ENCODE measurements at regions not wholly inside any gene's neighbourhood (a gene's known extent, or its start where the extent isn't known, plus 50 kb on each side); places are given as distances from the start of the nearest gene placed in this dataset.

DNA sequence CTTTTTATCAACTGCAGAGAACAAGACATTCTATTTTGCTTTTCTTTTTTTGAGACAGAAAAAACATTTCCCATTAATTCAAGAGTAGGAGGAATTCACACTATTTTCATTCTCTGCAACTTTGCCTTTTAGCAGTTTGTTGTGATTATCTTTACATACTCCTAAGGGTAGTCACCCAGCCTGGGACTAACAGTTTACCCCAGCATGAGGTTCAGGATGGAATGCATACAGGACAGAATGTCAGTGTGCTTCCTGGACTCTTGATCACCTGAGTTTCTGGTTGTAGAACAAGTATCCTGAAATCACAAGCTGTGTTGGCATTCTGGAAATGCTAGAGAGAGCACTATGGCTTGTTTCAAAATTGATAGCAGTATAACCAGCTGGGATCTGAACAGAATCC is 368.1 kb downstream of the KIF4B start:
- Histone ChIP-seq H3K79me2 (ENCODE audit: control insufficient read depth, insufficient read depth, low read length) (no peaks in the 10 kb centered on the region), H2AFZ (ENCODE audit: low read depth, low read length) (no peak overlapping the region), H4K20me1 (replicated peaks; ENCODE audit: control insufficient read depth, extremely low read depth, insufficient read depth, low read length) (no peaks in the 10 kb centered on the region), H3K27me3 (ENCODE audit: control insufficient read depth in 2 of 2, insufficient read depth in 2 of 2, low read length in 2 of 2) (no peaks in the 10 kb centered on the region), H3K9me1 (replicated peaks; ENCODE audit: control insufficient read depth, extremely low read depth, insufficient read depth, low read length) (no peaks in the 10 kb centered on the region), H3K4me1 (ENCODE audit: control insufficient read depth, extremely low read depth, insufficient read depth, low read length) (no peaks in the 10 kb centered on the region), H3K27ac (ENCODE audit: insufficient read depth, low read depth, low read length) (no peak overlapping the region), H3K9me3 (replicated peaks; ENCODE audit: control insufficient read depth, insufficient read depth, low read length) (no peaks in the 10 kb centered on the region), H3K4me3 (replicated peaks in 1 of 3; ENCODE audit: insufficient read depth in 1 of 3, low read depth in 1 of 3, low read length in 3 of 3) (no peak overlapping the region), H3K4me2 (ENCODE audit: insufficient read depth, low read length) (no peak overlapping the region), H3K9ac (replicated peaks; ENCODE audit: extremely low read depth, insufficient read depth, low read length) (no peak overlapping the region), H3K36me3 (ENCODE audit: control insufficient read depth in 2 of 2, extremely low read depth in 1 of 2, insufficient read depth in 2 of 2, low read length in 2 of 2) (no peaks in the 10 kb centered on the region)
- DNase-seq (ENCODE audit: low read depth, low spot score) (no peak), FAIRE-seq (no peak)
- POLR2A ChIA-PET = no interaction called here
- TF ChIP-seq GATA2 (IDR thresholded peaks at IDR 0.05; ENCODE audit: insufficient read depth, insufficient read length, low read depth, low read length) (no peak), POLR2AphosphoS5 (IDR thresholded peaks at IDR 0.05; ENCODE audit: insufficient read depth, low read depth, low read length) (no peak), POLR2A (IDR thresholded peaks at IDR 0.05; ENCODE audit: low read depth, low read length) (no peak), FOS (IDR thresholded peaks at IDR 0.05; ENCODE audit: borderline replicate concordance, insufficient read depth, low read length) (no peak), EZH2 (IDR thresholded peaks at IDR 0.05; ENCODE audit: borderline replicate concordance, low read depth, low read length, severe bottlenecking) (no peak), JUN (IDR thresholded peaks at IDR 0.05; ENCODE audit: borderline replicate concordance, insufficient read depth, insufficient read length, low read depth) (no peak), MYC (IDR thresholded peaks at IDR 0.05; ENCODE audit: low read depth, low read length) (no peak)
- TF ChIP-seq, protein P1, sequence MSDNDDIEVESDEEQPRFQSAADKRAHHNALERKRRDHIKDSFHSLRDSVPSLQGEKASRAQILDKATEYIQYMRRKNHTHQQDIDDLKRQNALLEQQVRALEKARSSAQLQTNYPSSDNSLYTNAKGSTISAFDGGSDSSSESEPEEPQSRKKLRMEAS (IDR thresholded peaks at IDR 0.05; ENCODE audit: insufficient read depth, insufficient read length) = no peak
- TF ChIP-seq, protein P2, sequence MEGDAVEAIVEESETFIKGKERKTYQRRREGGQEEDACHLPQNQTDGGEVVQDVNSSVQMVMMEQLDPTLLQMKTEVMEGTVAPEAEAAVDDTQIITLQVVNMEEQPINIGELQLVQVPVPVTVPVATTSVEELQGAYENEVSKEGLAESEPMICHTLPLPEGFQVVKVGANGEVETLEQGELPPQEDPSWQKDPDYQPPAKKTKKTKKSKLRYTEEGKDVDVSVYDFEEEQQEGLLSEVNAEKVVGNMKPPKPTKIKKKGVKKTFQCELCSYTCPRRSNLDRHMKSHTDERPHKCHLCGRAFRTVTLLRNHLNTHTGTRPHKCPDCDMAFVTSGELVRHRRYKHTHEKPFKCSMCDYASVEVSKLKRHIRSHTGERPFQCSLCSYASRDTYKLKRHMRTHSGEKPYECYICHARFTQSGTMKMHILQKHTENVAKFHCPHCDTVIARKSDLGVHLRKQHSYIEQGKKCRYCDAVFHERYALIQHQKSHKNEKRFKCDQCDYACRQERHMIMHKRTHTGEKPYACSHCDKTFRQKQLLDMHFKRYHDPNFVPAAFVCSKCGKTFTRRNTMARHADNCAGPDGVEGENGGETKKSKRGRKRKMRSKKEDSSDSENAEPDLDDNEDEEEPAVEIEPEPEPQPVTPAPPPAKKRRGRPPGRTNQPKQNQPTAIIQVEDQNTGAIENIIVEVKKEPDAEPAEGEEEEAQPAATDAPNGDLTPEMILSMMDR (IDR thresholded peaks at IDR 0.05; ENCODE audit: extremely low read depth in 1 of 2, insufficient read depth in 1 of 2, low read depth in 1 of 2, low read length in 2 of 2) = no peak
- CTCF ChIA-PET = no interaction called here
- BruUV-seq (replicated peaks) = no TSS peak
- dilution Hi-C loops (cut with MboI; ENCODE audit: extremely low pct_ligation_motif_present, low sequenced_read_pairs) (no loop called here), intact Hi-C loops (cut with micrococcal nuclease) (no loop called here)

Data from endothelial cell of umbilical vein (primary cell).